HG03095 (cell line): ENCODE measurements at regions not wholly inside any gene's neighbourhood (a gene's known extent, or its start where the extent isn't known, plus 50 kb on each side); places are given as distances from the start of the nearest gene placed in this dataset.

Source experiments
- ATAC-seq: cut with Tn5 transposase; IDR thresholded peaks from one replicate; pipeline ENCODE4 v1.9.1; 2021; ENCODE audit warnings: moderate library complexity; ENCODE audit not compliant: unreplicated experiment

DNA sequence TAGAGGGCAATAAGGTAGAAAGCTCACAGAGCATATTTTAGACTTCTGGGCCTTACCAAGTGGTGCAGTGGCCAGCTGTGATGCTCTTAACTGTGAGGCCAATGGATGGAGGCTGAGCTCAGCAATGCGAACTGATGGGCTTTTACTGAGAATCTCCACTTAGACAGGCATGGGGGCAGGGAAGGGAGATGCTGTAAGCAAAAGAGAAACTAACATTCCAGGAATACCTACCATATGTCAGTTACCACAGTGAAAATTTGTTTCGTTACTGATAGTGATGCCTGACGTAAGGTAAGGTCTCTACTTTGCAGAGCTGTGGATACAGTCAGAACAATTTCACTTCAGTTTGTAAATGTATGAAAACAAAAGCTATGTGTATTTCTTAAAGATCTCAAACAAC lies 250.6 kb upstream of the ZFHX3 start:
- no peak for ATAC-seq

DNA sequence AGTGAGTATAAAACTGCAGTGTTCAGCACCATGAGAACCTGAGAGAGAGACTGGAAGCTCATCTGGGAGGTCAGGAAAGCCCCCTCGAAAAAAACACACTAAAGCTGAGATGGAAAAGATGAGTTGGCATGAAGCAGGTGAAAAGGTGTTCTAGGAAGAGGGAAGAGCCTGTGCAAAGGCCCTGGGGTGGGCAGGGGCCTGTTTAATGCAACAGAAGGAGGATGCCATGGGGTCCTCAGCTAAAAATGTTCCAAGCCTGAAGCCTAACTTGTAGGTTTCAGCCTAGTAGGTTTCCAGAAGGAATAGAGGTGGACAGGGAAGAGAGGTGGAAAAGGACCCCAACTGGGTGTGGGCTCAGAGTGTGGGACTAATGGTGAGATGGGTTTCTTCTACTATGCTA lies 242.3 kb upstream of the ZFHX3 start:
- ATAC-seq: no peak

DNA sequence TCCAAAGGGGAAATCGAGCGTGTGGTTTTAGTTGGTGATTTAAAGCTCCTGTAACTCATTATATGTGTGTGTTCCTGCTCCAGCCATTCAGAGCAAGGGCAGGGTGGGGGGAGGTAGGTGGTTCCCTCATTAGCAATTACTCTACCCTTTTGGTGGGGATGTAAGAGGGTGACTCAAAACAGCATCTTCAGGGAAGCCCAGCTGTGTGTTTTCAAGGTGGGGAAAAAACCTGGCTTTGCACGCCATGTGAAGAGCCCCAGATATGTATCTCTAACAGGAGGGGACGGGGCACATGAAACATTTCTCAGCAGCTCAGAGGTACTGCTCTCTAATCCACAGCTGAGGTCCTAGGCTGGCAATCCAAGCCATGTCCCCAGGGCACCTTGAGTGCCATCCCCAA lies 241.3 kb upstream of the ZFHX3 start:
- ATAC-seq: peak; percentile 92

DNA sequence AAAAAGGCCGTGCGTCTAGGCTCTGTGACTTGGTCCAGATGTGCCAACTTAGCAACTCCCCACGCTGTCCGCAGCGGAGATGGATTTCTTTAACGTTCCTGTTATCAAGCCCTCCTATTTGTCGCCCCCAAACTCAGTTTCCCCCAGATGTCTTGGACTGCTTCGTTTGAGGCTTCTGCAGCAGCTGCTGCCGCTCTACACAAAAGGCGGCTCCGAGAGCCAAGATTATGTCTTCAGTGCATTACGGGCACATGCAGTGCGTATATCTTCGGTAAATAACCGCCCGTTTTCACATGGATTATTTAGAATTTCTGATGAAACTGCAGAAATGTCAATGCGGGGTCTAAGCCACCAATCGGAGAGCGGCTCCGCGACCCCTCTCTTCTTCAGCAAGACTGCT lies 240.6 kb upstream of the ZFHX3 start:
- no peak for ATAC-seq

DNA sequence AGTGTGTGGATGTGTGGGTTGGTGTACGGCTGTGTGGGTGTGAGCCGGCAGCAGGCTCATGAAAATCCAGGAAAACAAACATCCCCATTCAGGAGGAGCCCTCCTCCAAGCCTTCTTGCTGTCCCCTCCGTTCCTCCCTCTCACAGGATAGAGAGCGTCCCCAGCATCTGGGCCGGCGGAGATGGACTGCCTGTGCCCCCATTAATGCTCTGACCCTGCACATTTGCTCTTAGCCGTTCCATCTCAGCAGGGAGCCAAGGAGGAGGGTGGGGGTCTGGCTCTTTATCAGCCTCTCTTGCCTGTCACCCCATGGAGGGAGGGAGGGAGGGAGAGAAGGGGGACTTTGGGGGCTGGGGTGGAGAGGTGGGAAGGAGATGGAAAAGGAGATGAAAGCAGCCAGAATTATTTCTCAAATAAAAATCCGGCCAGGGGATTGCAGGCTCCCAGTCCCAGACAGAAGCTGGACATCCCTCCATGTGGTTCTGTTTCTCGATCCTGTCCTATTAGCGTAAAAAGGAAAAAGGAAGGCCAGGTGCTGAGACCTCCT lies 240.0 kb upstream of the ZFHX3 start:
- ATAC-seq: no peak

DNA sequence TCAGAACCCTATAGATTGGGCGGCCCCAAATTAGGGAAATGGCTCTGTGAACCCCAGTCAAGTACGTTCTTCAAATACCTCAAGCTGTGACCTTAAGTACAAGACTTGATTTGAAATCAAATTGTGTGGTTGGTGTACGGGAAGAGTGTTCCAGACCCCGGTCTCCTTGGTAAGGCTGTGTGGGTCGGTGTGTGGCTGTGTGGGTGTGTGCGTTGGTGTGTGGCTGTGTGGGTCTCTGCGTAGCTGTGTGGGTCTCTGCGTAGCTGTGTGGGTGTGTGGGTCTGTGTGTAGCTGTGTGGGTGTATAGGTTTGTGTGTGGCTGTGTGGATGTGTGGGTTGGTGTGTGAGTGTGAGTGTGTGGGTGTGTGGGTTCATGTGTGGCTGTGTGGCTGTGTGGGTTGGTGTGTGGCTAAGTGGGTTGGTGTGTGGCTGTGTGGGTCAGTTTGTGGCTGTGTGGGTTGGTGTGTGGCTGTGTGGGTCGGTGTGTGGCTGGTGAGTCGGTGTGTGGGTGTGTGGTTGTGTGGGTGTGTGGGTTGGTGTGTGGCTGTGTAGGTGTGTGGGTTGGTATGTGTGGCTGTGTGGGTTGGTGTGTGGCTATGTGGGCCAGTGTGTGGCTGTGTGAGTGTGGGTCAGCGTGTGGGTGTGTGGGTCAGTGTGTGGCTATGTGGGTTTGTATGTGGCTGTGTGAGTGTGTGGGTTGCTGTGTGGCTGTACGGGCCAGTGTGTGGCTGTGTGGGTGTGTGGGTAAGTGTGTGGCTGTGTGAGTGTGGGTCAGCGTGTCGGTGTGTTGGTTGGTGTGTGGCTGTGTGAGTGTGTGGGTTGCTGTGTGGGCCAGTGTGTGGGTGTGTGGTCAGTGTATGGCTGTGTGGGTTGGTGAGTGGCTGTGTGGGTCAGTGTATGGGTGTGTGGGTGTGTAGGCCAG lies 238.7 kb upstream of the ZFHX3 start:
- ATAC-seq: no peak

DNA sequence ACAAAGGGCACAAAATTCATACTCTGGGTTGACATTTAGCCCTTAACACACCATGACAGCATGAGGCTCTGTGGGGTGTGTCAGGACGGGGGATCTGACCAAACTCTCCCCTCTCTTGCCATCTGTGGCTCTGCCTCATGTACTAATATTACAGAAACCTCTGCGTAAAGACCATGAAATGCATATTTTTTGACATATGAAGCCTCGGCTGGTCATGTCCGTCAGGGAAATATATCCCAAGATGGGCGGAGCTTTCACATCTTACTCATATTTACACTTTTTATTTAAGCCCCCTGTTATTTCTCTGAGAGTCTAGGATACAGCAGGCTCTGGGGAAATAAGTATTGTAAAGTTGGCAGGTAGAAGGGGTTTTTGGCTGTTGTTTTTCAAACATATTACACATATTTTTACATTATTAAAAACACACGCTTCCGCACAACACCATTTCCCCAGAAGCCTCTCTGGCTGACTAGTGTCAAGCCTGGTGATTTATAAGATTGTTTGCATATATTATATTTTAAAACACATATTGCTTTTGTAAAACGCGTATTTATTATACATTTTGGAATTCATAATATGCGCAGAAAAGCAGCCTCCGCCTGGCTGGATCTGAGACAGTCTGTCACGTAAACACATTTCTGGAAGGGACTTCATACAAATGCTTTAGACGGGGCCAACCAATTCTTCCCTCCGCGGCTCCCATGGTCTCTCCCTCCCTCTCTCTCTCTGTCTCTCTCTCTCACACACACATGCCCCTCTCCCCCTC lies 237.7 kb upstream of the ZFHX3 start:
- ATAC-seq: no peak

DNA sequence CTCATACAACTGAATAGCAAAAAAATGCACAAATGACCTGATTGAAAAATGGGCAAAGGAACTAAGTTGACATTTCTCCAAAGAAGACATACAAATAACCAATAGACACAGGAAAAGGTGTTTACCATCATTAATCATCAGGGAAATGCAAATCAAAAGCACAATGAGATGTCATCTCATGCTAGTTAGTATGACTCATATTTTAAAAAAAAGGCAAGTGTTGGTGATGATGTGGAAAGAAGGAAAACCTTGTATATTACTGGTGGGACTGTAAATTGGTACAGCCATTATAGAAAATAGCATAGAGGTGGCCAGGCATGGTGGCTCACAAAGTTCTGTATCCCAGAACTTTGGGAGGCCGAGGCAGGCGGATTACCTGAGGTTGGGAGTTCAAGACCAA lies 232.5 kb upstream of the ZFHX3 start:
- ATAC-seq: no peak

DNA sequence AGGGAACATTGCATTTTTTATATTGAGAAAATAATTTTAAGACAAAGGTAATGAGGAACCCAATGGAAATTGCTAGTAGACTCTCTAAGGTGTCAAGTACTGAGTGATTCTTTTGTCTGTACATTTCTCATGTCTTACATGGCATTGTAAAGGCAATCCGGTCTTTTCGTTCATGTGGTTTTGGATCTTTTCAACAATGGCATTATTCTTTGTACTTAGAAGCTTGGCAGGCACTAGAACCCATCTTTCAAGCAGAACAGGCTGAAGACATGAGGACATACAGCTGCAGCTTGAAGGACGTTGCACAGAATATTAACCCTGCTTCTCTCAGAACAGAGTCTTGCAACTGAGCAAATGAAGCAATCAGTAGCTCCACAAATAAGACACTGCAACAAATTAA lies 231.5 kb upstream of the ZFHX3 start:
- no peak for ATAC-seq

DNA sequence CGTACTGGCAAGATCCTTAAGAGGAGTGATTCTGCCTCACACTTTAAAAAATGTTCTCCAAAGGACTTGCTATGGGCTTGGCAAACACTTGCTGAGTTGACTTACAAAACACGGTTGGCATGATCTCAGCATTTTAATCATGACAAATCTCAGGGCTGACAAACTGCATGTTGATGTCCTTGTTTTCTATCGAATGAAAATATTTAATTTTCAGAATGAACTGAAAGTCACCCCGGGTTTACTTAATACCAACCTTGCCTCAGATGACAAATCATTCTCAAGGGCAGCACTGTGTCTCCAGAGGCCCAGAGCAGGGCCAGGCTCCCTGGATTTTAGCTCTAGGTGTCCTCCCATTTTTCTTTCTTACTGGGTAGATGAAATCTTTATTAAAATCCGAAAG lies 229.1 kb upstream of the ZFHX3 start:
- ATAC-seq: no peak

DNA sequence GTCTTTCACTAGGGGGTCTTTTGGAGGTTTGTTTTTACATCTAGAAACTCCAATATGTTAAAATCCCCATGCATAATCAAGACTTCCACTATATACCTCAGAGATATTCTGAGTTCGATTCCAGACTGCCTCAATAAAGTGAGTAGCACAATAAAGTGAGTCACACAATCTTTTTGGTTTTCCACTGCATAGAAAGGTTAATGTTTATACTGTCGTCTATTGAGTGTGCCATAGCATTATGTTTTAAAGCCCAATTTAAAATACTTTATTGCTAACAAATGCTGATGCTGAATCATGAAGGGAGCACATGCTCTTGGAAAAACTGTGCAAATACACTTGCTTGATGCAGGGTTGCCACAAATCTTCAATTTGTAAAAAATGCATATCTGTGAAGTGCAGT lies 227.5 kb upstream of the ZFHX3 start:
- ATAC-seq: no peak

DNA sequence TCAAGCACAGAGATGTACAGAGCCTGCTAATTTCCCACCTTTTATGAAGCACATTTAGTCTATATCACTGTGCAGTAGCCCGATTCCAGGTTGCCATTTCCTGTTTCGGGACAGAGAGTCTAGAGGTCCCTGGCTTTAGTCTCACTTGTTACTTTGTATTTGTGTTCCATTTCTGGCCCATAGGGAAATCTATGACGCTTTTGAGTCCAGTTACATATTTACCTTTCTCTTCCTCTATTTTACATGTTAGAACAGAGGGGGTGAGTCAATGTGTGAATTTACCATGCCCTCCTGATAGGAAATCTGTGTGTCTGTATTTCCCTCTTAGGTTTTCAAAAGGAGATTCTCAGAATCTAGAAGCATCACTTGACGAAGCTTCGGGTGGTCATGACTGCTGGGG lies 227.1 kb upstream of the ZFHX3 start:
- ATAC-seq: peak; percentile 85

DNA sequence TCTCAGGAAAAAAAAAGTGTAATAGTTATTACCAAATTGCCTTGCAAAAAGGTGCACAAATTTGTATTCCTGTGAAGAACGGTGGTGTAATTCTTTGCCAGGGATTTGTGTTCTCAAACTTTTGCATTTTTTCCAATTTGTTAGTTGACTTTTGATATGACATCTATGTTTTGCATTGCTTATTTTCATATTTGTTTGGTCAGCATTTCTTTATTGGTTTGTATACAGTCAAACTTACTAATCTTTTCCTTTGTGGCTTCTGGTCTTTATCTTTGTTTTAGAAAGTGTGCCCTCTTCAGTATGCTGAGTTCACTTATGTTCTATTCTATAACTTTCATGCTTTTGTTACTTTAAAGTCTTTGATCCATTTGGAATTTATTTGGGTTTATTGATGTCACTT lies 226.2 kb upstream of the ZFHX3 start:
- no peak for ATAC-seq

DNA sequence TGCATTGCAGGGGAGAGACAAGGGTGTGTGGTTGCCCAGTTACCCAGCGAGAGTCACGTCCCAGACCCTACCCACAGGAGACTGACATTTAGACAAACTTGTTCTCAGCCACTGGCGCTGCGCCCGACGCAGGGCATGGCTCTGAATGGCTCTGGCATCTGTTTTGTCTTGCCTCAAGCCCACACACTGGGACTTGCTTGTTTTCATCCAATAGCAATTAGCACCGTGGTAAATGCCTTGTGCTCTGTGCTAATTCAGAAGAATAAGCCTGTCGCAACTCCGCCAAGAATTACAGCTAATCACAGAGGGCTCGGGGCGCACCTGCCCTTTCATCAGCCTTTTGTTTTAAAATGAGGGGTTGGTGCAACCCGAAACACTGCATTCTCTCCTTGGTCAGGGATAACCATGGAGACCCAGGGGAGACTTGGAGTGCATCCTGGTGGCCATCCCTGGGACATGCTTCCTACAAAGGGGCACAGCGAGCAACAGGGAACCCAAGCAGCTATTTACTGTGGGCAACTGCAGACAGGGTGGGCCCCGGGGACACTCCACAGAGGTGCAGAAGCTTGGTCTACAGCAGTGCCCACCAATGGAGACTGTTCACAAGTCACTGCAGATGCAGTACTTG lies 220.6 kb upstream of the ZFHX3 start:
- no peak for ATAC-seq

DNA sequence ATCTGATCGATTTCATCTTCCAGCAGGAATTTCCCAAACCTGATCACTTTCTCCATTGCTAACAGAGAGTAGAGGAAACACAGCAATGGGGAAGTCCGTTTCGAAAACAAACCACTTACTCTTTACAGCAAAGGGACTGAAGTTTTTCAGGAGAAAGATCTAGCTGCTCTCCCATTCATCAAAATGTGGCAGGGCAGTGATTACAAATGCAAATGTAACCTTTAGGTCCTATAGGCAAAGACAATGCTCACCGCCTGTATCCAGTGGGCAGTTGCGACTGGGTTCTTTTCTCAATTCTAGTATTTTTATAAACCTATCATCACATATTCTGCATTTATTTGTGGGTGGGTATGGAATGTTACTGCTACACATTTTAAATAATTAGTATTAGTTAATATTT lies 218.0 kb upstream of the ZFHX3 start:
- no peak for ATAC-seq

DNA sequence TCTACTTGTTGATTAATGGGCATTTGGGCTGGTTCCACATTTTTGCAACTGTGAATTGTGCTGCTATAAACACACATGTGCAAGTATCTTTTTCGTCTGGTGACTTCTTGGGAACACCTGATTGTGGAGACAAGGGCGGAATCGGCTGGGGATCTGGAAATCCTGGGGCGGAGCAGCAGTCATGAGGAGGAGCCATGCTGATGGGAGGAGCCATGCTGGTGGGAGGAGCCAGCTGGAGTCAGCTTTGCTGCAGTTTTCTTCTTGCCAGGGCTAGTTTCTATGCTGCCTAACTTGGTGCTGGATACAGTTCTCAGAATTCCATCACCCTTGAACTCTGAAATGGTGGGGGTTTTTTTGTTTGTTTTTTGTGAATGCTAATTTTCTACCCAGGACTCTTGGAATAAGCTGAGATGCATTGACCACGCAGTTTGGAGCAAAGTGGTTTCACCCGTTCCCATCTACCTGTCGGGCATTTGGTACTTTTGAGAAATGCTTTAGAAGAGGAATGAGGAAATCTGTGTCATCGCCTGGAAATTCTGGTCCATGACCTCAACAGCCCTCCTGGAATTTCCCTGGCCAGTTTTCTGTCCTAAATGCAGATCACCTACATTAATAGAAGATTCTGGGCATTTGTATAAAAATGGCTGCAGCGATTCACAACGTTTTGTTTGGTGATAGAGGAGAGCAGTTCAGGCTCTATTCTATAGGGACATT lies 217.4 kb upstream of the ZFHX3 start:
- ATAC-seq: no peak

DNA sequence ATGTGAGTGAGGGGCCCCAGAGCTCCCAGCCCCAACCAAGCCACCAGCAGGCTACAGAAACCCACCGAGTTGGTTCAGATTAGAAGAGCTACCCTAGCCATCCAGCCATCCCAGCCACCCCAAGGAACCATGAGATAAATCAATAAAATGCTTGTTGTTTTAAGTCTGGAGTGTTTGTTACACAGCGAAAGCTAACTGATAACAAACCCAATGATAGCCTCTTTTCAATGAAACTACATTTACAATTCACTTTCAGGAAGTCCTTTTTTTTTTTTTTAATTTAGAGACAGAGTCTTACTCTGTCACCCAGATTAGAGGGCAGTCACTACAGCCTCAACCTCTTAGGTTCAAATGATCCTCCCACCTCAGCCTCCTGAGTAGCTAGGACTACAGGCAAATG lies 215.0 kb upstream of the ZFHX3 start:
- ATAC-seq: no peak

DNA sequence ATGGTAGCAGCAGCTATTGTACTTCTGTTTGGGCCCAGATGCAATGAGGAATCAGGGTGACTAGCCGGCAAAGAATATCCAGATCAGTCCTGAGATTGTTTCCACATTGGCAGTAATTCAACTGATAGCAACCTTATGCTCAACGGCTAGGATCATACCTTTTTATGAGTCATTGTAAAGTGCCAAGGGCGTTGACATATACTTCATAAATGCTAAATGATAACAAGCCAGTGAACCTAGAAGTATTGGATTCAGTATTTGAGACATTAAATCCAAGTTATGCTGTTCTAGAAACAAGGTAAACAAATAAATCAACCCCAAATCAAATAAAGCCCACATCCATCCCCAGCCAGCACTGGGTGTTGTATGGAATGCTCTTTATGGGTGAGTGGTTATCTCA lies 207.1 kb upstream of the ZFHX3 start:
- ATAC-seq: no peak

DNA sequence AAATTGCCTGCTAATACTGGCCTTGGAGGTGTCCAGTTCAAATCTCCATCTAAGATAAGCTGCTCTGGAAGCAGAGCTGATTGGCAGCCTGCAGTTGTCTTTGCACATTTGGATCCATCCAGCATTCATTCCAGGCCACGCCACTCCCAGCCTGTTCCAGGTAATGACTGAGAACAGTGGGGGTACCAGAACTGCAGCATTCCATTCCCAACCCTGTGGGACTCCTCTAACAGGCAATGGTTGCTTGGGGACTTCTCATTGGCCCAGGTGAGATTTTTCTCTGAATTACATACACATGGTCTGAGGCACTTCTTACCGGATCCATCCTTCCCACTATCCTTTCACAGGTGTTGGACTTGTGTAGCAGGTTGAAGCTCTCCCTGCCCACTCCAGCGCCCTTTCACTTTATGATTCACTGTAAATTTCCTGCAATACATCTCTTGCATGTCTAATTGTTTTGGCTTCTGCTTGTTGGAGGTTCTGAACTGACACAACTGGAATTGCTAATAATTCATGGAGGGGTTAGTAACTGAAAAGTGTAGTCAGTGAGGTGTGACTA lies 206.1 kb upstream of the ZFHX3 start:
- ATAC-seq: no peak

DNA sequence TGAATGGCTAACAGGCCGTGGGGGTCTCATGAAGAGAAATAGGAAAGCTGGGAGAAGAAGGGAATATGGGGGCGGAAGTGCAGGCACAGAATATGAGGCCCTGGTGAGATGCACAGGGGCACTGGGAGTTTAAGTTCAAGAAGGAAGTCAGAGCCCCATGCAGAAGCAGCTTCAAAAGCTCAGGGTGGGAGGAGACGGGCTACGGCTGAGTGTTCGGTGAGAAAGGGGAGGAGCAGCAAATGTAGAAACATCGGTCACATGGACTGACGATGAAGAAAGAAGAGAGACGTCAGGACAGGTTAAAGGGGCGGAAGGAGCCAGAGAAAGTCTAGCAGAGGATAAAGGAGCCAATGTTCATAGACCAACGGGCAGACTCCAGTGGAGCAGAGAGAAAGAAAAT lies 204.5 kb upstream of the ZFHX3 start:
- ATAC-seq: no peak

DNA sequence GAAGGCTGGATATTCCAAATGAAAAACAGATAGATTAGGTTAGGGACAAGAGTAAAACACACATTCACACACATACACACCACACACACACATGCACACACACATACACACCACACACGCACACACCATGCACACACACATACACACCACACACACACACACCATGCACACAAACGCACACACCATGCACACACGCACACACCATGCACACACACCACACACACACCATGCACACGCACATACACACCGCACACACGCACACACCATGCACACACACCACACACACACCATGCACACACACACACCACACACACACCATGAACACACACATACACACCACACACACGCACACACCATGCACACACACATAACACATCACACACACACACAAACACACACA lies 203.7 kb upstream of the ZFHX3 start:
- ATAC-seq: no peak
